Panc1 (cell line): ENCODE measurements at regions not wholly inside any gene's neighbourhood (a gene's known extent, or its start where the extent isn't known, plus 50 kb on each side); places are given as distances from the start of the nearest gene placed in this dataset.

Experiments used
- ATAC-seq: fragments of 200-7000 bp; cut with Tn5 transposase; 2 replicates; pipeline ENCODE4 v1.9.1; 2020; ENCODE audit warnings: mild to moderate bottlenecking, moderate library complexity
- BruUV-seq: library from RNA; stranded (reverse); fragments of 400-500 nt; replicated peaks from 2 replicates; lab custom pipeline; 2021; lab: Mats Ljungman, UMichigan
- CTCF ChIA-PET: fragments of 300-600 bp; sonication (Branson Sonifier 250); formaldehyde crosslinking; loops from one replicate; lab custom pipeline; 2022; ENCODE audit warnings: antibody characterized with exemption; lab: Charles Lee
- POLR2A ChIA-PET: fragments of 300-600 bp; sonication (Branson Sonifier 250); formaldehyde crosslinking; loops from one replicate; lab custom pipeline; 2022; ENCODE audit warnings: antibody characterized with exemption; lab: Charles Lee
- DNase-seq: peaks from one replicate; pipeline ENCODE4 v3.0.0-alpha.2; 2010; ENCODE audit warnings: low read depth, low spot score
- H3K27ac ChIP-seq: 2 replicates; pipeline ENCODE4 v1.5.1; 2011; ENCODE audit warnings: mild to moderate bottlenecking, low read length, inconsistent platforms
- H3K27me3 ChIP-seq: fragments of 200-500 bp; sonication (Bioruptor generic); 2 replicates; pipeline ENCODE4 v1.6.0; 2014; ENCODE audit warnings: low read length, inconsistent platforms; ENCODE audit not compliant: control insufficient read depth, insufficient read depth
- H3K36me3 ChIP-seq: fragments of 200-500 bp; sonication (Bioruptor generic); 2 replicates; pipeline ENCODE4 v1.5.1; 2014; ENCODE audit warnings: inconsistent platforms, mild to moderate bottlenecking, low read length, moderate library complexity; ENCODE audit not compliant: control insufficient read depth, insufficient read depth
- H3K4me1 ChIP-seq: 2 replicates; pipeline ENCODE4 v1.5.1; 2011; ENCODE audit warnings: inconsistent platforms, mild to moderate bottlenecking, low read length, moderate library complexity; ENCODE audit not compliant: control insufficient read depth, insufficient read depth
- H3K4me3 ChIP-seq, 2 experiments: 2 replicates each; pipeline ENCODE4 v1.5.1; 2011 to 2012; ENCODE audit warnings: low read depth in 2 of 2, low read length in 2 of 2, mild to moderate bottlenecking in 2 of 2, inconsistent platforms in 1 of 2, moderate library complexity in 1 of 2
- H3K9me3 ChIP-seq: fragments of 200-500 bp; sonication (Bioruptor generic); 2 replicates; pipeline ENCODE4 v1.5.1; 2014; ENCODE audit warnings: low read depth, mild to moderate bottlenecking, inconsistent platforms, low read length, moderate library complexity; ENCODE audit not compliant: control insufficient read depth, insufficient read depth
- POLR2AphosphoS5 ChIP-seq: IDR thresholded peaks from 2 replicates; pipeline ENCODE4 v1.6.1; 2012; ENCODE audit warnings: mild to moderate bottlenecking, low read depth, low read length, moderate library complexity
- SIN3A ChIP-seq: IDR thresholded peaks from 2 replicates; pipeline ENCODE4 v1.6.1; 2012; ENCODE audit warnings: low read depth, mild to moderate bottlenecking, low read length, moderate library complexity, borderline replicate concordance; ENCODE audit not compliant: insufficient read depth
- TCF7L2 ChIP-seq: IDR thresholded peaks from 2 replicates; pipeline ENCODE4 v1.6.1; 2011; ENCODE audit warnings: mild to moderate bottlenecking, low read depth, low read length, inconsistent platforms
- in situ Hi-C: cut with HindIII; loops from 2 replicates; pipeline ENCODE4 v1.10.0; 2016; ENCODE audit warnings: low sequenced_read_pairs, low pct_unique_long_range_greater_than_20kb
- intact Hi-C: fragments of 100-400 bp; cut with micrococcal nuclease; formaldehyde crosslinking; loops from one replicate; pipeline ENCODE4 v1.10.0; 2022; ENCODE audit not compliant: unreplicated experiment
- TF ChIP-seq, protein P1 (sequence below), 2 experiments: IDR thresholded peaks; 2 replicates each; pipeline ENCODE4 v1.6.1; 2011 to 2012; ENCODE audit warnings: low read depth in 2 of 2, control low read depth in 1 of 2, low read length in 1 of 2, mild to moderate bottlenecking in 1 of 2, moderate library complexity in 1 of 2; ENCODE audit not compliant: insufficient read depth in 1 of 2
- TF ChIP-seq, protein P2 (sequence below): fragments of 450-650 bp; IDR thresholded peaks from 2 replicates; pipeline ENCODE4 v1.5.1; 2017; ENCODE audit warnings: mild to moderate bottlenecking

DNA sequence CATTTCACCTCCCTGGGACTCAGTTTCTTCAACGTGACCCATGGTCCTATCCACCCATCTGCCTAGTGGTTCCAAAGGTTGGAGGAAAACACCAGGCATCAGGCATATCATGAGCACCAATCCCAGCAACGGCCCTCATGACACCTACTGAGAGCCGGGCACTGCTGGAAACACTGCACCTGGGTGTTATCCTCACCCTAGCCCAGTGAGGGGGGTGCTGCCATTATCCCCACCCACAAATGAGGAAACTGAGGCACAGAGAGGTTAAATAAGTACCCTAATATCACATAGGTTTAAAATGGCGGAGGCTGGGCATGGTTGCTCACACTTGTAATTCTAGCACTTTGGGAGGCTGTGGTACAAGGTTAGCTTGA, 206.9 kb downstream of the MATN1 start:
- no TSS peak for BruUV-seq
- no peak overlapping the region for H3K27ac ChIP-seq
- no peak overlapping the region for H3K4me3 ChIP-seq
- 0 out of 2 replicates have a peak, but pooled peaks cover 4% of the 10 kb centered on the region for H3K4me1 ChIP-seq
- intact Hi-C loops, result no loop called here
- no peaks in the 10 kb centered on the region for H3K36me3 ChIP-seq
- no peak for TF ChIP-seq SIN3A
- TF ChIP-seq, protein P1, sequence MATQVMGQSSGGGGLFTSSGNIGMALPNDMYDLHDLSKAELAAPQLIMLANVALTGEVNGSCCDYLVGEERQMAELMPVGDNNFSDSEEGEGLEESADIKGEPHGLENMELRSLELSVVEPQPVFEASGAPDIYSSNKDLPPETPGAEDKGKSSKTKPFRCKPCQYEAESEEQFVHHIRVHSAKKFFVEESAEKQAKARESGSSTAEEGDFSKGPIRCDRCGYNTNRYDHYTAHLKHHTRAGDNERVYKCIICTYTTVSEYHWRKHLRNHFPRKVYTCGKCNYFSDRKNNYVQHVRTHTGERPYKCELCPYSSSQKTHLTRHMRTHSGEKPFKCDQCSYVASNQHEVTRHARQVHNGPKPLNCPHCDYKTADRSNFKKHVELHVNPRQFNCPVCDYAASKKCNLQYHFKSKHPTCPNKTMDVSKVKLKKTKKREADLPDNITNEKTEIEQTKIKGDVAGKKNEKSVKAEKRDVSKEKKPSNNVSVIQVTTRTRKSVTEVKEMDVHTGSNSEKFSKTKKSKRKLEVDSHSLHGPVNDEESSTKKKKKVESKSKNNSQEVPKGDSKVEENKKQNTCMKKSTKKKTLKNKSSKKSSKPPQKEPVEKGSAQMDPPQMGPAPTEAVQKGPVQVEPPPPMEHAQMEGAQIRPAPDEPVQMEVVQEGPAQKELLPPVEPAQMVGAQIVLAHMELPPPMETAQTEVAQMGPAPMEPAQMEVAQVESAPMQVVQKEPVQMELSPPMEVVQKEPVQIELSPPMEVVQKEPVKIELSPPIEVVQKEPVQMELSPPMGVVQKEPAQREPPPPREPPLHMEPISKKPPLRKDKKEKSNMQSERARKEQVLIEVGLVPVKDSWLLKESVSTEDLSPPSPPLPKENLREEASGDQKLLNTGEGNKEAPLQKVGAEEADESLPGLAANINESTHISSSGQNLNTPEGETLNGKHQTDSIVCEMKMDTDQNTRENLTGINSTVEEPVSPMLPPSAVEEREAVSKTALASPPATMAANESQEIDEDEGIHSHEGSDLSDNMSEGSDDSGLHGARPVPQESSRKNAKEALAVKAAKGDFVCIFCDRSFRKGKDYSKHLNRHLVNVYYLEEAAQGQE (IDR thresholded peaks at IDR 0.05; ENCODE audit: insufficient read depth in 1 of 2, low read depth in 2 of 2, low read length in 1 of 2), result no peak
- no peak for TF ChIP-seq TCF7L2
- no peak for TF ChIP-seq POLR2AphosphoS5
- TF ChIP-seq, protein P2, sequence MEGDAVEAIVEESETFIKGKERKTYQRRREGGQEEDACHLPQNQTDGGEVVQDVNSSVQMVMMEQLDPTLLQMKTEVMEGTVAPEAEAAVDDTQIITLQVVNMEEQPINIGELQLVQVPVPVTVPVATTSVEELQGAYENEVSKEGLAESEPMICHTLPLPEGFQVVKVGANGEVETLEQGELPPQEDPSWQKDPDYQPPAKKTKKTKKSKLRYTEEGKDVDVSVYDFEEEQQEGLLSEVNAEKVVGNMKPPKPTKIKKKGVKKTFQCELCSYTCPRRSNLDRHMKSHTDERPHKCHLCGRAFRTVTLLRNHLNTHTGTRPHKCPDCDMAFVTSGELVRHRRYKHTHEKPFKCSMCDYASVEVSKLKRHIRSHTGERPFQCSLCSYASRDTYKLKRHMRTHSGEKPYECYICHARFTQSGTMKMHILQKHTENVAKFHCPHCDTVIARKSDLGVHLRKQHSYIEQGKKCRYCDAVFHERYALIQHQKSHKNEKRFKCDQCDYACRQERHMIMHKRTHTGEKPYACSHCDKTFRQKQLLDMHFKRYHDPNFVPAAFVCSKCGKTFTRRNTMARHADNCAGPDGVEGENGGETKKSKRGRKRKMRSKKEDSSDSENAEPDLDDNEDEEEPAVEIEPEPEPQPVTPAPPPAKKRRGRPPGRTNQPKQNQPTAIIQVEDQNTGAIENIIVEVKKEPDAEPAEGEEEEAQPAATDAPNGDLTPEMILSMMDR, result no peak
- ATAC-seq (no peak), DNase-seq (no peak)
- H3K9me3 ChIP-seq, result no peaks in the 10 kb centered on the region
- no peaks in the 10 kb centered on the region for H3K27me3 ChIP-seq
- ChIA-PET POLR2A (no interaction called here), CTCF (no interaction called here)
- in situ Hi-C loops, result no loop called here

DNA sequence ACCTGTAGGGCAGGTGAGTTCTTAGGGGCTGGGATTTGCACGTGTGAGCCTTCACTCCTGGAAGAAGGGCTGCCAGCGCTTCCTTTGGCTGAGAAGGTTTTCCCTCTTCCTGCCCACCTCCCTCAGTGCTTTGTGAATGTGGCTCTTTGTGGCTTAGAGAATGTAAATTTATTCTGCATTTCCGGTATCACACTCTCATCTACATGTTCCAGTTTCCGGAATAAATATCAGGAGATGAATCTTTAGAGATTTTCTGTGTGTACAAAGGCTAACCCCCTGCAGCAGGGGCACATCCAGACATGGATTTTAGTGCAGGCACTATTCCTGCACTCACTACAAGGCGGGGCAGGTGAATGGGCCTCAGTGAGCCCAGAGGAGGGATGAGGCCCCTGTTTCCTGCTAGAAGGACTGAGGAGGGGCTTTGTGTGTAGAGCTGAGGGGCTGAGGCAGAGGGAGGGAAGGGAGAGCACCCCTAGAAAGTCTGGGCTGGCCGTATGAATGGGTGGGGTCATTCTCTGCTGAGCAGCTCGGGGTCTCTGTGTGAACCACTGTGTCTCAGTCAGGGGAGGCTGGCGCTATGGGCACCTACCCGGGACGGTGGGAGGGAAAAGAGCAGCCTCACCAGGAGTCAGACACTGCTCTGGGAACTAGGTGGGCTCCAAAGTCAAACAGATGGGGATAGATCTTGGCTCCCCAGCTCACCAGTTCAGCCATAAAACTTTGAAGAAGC, 207.5 kb downstream of the MATN1 start:
- BruUV-seq, result no TSS peak
- H3K36me3 ChIP-seq, result no peaks in the 10 kb centered on the region
- no peak for DNase-seq
- intact Hi-C loops, result no loop called here
- POLR2A ChIA-PET, result no interaction called here
- H3K4me1 ChIP-seq, result 0 out of 2 replicates have a peak, but pooled peaks cover 5% of the 10 kb centered on the region
- TF ChIP-seq, protein P1 (IDR thresholded peaks at IDR 0.05; ENCODE audit: insufficient read depth in 1 of 2, low read depth in 2 of 2, low read length in 1 of 2), result no peak
- TF ChIP-seq TCF7L2 (no peak), SIN3A (no peak), POLR2AphosphoS5 (no peak)
- TF ChIP-seq, protein P2, result no peak
- no peaks in the 10 kb centered on the region for H3K27me3 ChIP-seq
- CTCF ChIA-PET, result no interaction called here
- ATAC-seq, result no peak
- no peak overlapping the region for H3K4me3 ChIP-seq
- no peaks in the 10 kb centered on the region for H3K9me3 ChIP-seq
- H3K27ac ChIP-seq, result no peak overlapping the region
- in situ Hi-C loops, result no loop called here
